ENCODE measurements at regions not wholly inside any gene's neighbourhood (a gene's known extent, or its start where the extent isn't known, plus 50 kb on each side); places are given as distances from the start of the nearest gene placed in this dataset.

GRCh38 chr7:8809320-8809719, 375.9 kb downstream of the NXPH1 start:
- TF ChIP-seq CTCF (IDR thresholded peaks at IDR 0.05; ENCODE audit: low read length) (no peak), EZH2phosphoT487 (IDR thresholded peaks at IDR 0.05; ENCODE audit: low read length) (no peak)

All from MM.1S (cell line).